Lung (tissue), 11 donors: ENCODE measurements at regions not wholly inside any gene's neighbourhood (a gene's known extent, or its start where the extent isn't known, plus 50 kb on each side); places are given as distances from the start of the nearest gene placed in this dataset.
A peak's percentile ranks its signal among the peaks of the same experiment; 100 is the strongest.

Experiments
- ATAC-seq: fragments of 200-7000 bp; cut with Tn5 transposase; one replicate; pipeline ENCODE4 v1.9.1; 2020; ENCODE audit warnings: moderate number of reproducible peaks; ENCODE audit not compliant: insufficient read depth, low FRiP score
- DNase-seq, 3 donors: peaks; one replicate each; pipeline ENCODE4 v3.0.0-alpha.2; 2013 to 2017
- H3K27ac ChIP-seq, 2 donors: one replicate each; pipeline ENCODE4 v1.5.1; 2013; ENCODE audit warnings: mild to moderate bottlenecking in 2 of 2, moderate library complexity in 2 of 2, control low read depth in 1 of 2, inconsistent platforms in 1 of 2, low read depth in 1 of 2, low read length in 1 of 2
- H3K27me3 ChIP-seq, 3 donors: one replicate each; pipeline ENCODE4 v1.5.1; 2013; ENCODE audit warnings: low read length in 2 of 3; ENCODE audit not compliant: control insufficient read depth in 3 of 3, insufficient read depth in 3 of 3
- H3K36me3 ChIP-seq, 4 donors: one replicate each; pipeline ENCODE4 v1.5.1; 2013; ENCODE audit warnings: low read length in 4 of 4, mild to moderate bottlenecking in 1 of 4, moderate library complexity in 1 of 4; ENCODE audit not compliant: control insufficient read depth in 4 of 4, insufficient read depth in 4 of 4
- H3K4me1 ChIP-seq, 5 donors: one replicate each; pipeline ENCODE4 v1.5.1; 2013; ENCODE audit warnings: low read length in 5 of 5, mild to moderate bottlenecking in 2 of 5, moderate library complexity in 1 of 5; ENCODE audit not compliant: control insufficient read depth in 5 of 5, insufficient read depth in 5 of 5
- H3K4me3 ChIP-seq: one replicate; pipeline ENCODE4 v1.5.1; 2013; ENCODE audit warnings: mild to moderate bottlenecking, control low read depth, moderate library complexity
- H3K9ac ChIP-seq, 2 donors: one replicate each; pipeline ENCODE4 v1.5.1; 2013; ENCODE audit warnings: low read length in 2 of 2, control low read depth in 1 of 2; ENCODE audit not compliant: insufficient read depth in 1 of 2
- H3K9me3 ChIP-seq, 4 donors: one replicate each; pipeline ENCODE4 v1.5.1; 2013; ENCODE audit warnings: low read length in 3 of 4, mild to moderate bottlenecking in 1 of 4, moderate library complexity in 1 of 4; ENCODE audit not compliant: control insufficient read depth in 4 of 4, insufficient read depth in 3 of 4
- WGBS, 2 donors: extraction: QIAGEN DNeasy Blood & Tissue Kit; methylation state at CpG; one replicate each; pipeline ENCODE4 v1.1.7; 2013; 5-methylcytosine and 5-hydroxymethylcytosine counted together
- TF ChIP-seq, protein P1 (sequence below): IDR thresholded peaks from 2 replicates; pipeline ENCODE4 v1.5.1; 2012; ENCODE audit warnings: mild to moderate bottlenecking; ENCODE audit errors: control extremely low read depth, extremely low read depth
- donor health status: control.
- donor health status: control.
- donor health status: Bipolar disorder and iron deficiency.
- donor health status: healthy.
- donor health status: DM: yes; HTN: yes; CAD: no.

DNA sequence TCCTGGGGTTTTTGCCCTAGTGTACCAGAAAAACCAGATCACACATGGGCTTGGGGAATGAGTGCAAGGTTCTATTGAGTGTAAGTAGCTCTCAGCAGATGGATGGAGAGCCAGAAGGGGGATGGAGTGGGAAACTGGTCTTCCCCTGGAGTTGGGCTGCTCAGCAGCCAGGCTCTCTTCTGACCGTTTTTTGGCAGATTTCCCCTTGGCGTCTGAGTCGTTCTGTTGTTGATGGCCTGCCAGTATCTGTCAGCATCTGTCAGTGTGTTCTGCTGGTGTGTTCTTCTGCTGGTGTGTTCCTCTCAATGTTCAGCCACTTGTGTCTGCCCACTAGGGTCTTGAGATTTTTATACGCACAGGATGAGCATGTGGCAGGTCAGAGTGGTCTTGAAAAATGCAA lies 633.9 kb upstream of the CPEB2 start:
- peak in 1 of 3 donors; percentile 16 for DNase-seq
- Histone ChIP-seq H3K4me1 (peaks cover 0 to 4% (median 0%) of the 10 kb centered on the region in 5 donors), H3K27me3 (no peaks in the 10 kb centered on the region), H3K9me3 (no peaks in the 10 kb centered on the region), H3K36me3 (no peaks in the 10 kb centered on the region), H3K27ac (no peak overlapping the region), H3K4me3 (no peak overlapping the region), H3K9ac (no peak overlapping the region)
- 68 to 79% methylated on average over 4 of the region's 4 CpGs for WGBS, 2 donors
- TF ChIP-seq, protein P1, sequence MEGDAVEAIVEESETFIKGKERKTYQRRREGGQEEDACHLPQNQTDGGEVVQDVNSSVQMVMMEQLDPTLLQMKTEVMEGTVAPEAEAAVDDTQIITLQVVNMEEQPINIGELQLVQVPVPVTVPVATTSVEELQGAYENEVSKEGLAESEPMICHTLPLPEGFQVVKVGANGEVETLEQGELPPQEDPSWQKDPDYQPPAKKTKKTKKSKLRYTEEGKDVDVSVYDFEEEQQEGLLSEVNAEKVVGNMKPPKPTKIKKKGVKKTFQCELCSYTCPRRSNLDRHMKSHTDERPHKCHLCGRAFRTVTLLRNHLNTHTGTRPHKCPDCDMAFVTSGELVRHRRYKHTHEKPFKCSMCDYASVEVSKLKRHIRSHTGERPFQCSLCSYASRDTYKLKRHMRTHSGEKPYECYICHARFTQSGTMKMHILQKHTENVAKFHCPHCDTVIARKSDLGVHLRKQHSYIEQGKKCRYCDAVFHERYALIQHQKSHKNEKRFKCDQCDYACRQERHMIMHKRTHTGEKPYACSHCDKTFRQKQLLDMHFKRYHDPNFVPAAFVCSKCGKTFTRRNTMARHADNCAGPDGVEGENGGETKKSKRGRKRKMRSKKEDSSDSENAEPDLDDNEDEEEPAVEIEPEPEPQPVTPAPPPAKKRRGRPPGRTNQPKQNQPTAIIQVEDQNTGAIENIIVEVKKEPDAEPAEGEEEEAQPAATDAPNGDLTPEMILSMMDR = no peak
- ATAC-seq = no peak

- ATAC-seq (no peak), DNase-seq (no peak)
- Histone ChIP-seq H3K4me1 (peaks cover 0 to 4% (median 0%) of the 10 kb centered on the region in 5 donors), H3K27me3 (no peaks in the 10 kb centered on the region), H3K27ac (no peak overlapping the region), H3K9me3 (no peaks in the 10 kb centered on the region), H3K36me3 (no peaks in the 10 kb centered on the region), H3K4me3 (no peak overlapping the region), H3K9ac (no peak overlapping the region)
- TF ChIP-seq, protein P1 = no peak
- 74 to 83% methylated on average over 5 of the region's 5 CpGs for WGBS, 2 donors
These were observed 631.1 kb upstream of the CPEB2 start for GRCh38 chr4:14371131-14371530.

GRCh38 chr4:14375816-14376215 lies 626.5 kb upstream of the CPEB2 start:
- no peak for ATAC-seq
- no peaks in the 10 kb centered on the region for H3K27me3 ChIP-seq
- H3K36me3 ChIP-seq = no peaks in the 10 kb centered on the region
- no peaks in the 10 kb centered on the region for H3K4me1 ChIP-seq
- DNase-seq = no peak
- 86 to 93% methylated on average over 5 of the region's 5 CpGs for WGBS, 2 donors
- TF ChIP-seq, protein P1 = no peak
- H3K4me3 ChIP-seq = no peak overlapping the region
- H3K27ac ChIP-seq = no peak overlapping the region
- H3K9me3 ChIP-seq = peaks cover 0 to 2% (median 0%) of the 10 kb centered on the region in 4 donors
- no peak overlapping the region for H3K9ac ChIP-seq

DNA sequence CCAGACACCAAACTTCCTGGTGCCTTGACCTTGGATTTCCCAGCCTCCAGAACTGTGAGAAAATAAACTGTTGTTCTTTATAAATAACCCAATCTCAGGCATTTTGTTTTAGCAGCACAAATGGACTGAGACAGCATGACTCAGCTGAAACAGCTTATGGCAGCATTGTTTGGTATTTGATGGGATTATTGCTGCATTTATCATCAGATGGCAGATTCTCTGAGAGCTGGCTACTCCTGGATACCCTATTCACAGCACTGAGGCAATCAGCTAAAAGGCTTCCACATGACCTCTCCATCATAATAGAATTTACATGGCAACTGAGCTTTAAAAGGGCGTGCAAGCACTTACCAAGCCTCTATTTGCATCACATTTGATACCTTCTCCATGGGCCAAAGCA lies 623.1 kb upstream of the CPEB2 start:
- Histone ChIP-seq H3K36me3 (no peaks in the 10 kb centered on the region), H3K4me3 (no peak overlapping the region), H3K27me3 (no peaks in the 10 kb centered on the region), H3K27ac (no peak overlapping the region), H3K4me1 (no peaks in the 10 kb centered on the region), H3K9me3 (peaks cover 0 to 2% (median 0%) of the 10 kb centered on the region in 4 donors), H3K9ac (no peak overlapping the region)
- DNase-seq = no peak
- no peak for ATAC-seq
- 82 to 85% methylated on average over 1 of the region's 1 CpG for WGBS, 2 donors
- TF ChIP-seq, protein P1 = no peak
